SK-N-SH treated with all-trans-retinoic acid at 6 μM for 48 hours (cell line): ENCODE measurements at regions not wholly inside any gene's neighbourhood (a gene's known extent, or its start where the extent isn't known, plus 50 kb on each side); places are given as distances from the start of the nearest gene placed in this dataset.

Experiments used
- ARNTL ChIP-seq: fragments of 450-650 bp; formaldehyde crosslinking; IDR thresholded peaks from 2 replicates; pipeline ENCODE4 v1.5.0; 2020; ENCODE audit warnings: low read depth, mild to moderate bottlenecking, moderate library complexity, borderline replicate concordance
- CSDC2 ChIP-seq: fragments of 250-450 bp; sonication (Bioruptor Pico); IDR thresholded peaks from 2 replicates; pipeline ENCODE4 v1.5.0; 2020; ENCODE audit warnings: mild to moderate bottlenecking, moderate library complexity
- ISL1 ChIP-seq: fragments of 250-450 bp; sonication (Bioruptor Pico); IDR thresholded peaks from 2 replicates; pipeline ENCODE4 v2.1.2; 2022; ENCODE audit warnings: mild to moderate bottlenecking, moderate library complexity
- OSR1 ChIP-seq: fragments of 250-450 bp; sonication (Bioruptor Pico); IDR thresholded peaks from 2 replicates; pipeline ENCODE4 v1.8.0; 2022; ENCODE audit warnings: moderate library complexity, mild to moderate bottlenecking, inconsistent platforms
- PPARA ChIP-seq: fragments of 250-450 bp; sonication (Bioruptor Pico); IDR thresholded peaks from 2 replicates; pipeline ENCODE4 v1.5.0; 2020; ENCODE audit warnings: mild to moderate bottlenecking, borderline replicate concordance
- SNAI2 ChIP-seq: fragments of 250-450 bp; sonication (Bioruptor Pico); IDR thresholded peaks from 2 replicates; pipeline ENCODE4 v1.5.0; 2020; ENCODE audit warnings: mild to moderate bottlenecking, moderate library complexity
- TOX ChIP-seq: fragments of 250-450 bp; sonication (Bioruptor Pico); IDR thresholded peaks from 2 replicates; pipeline ENCODE4 v1.8.0; 2021; ENCODE audit warnings: mild to moderate bottlenecking, moderate library complexity, borderline replicate concordance
- ZC3H10 ChIP-seq: fragments of 250-450 bp; sonication (Bioruptor Pico); IDR thresholded peaks from 2 replicates; pipeline ENCODE4 v1.5.1; 2021; ENCODE audit warnings: mild to moderate bottlenecking, moderate library complexity
- ZFP3 ChIP-seq: fragments of 250-450 bp; sonication (Bioruptor Pico); IDR thresholded peaks from 2 replicates; pipeline ENCODE4 v1.5.0; 2020; ENCODE audit warnings: mild to moderate bottlenecking, moderate library complexity
- ZNF565 ChIP-seq: fragments of 450-650 bp; formaldehyde crosslinking; conservative IDR thresholded peaks from 2 replicates; pipeline ENCODE4 v1.5.0; 2020; ENCODE audit warnings: low read depth, mild to moderate bottlenecking, moderate library complexity
- ZNF70 ChIP-seq: fragments of 450-650 bp; formaldehyde crosslinking; IDR thresholded peaks from 2 replicates; pipeline ENCODE4 v1.5.0; 2020; ENCODE audit warnings: mild to moderate bottlenecking, moderate library complexity
- TF ChIP-seq, protein P1 (sequence below): fragments of 250-450 bp; sonication (Bioruptor Pico); IDR thresholded peaks from 2 replicates; pipeline ENCODE4 v1.5.1; 2020; ENCODE audit warnings: low read depth, mild to moderate bottlenecking, moderate library complexity

DNA sequence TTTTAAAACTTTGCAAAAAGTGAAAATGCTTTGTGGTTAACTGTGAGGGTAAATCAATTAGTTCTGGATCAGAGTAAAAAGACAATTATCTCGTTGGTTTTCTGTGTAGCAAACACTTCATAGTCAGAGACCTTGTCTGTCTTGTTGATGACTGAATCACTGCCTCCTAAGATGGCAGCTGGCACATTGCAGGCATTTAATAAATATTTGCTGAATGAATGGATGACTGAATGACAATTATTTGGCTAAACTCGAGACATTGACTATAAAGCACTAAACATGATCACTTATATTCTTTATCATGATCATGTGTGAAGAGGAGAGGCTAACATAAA is 96.2 kb downstream of the MAIP1 start:
- TF ChIP-seq, protein P1, sequence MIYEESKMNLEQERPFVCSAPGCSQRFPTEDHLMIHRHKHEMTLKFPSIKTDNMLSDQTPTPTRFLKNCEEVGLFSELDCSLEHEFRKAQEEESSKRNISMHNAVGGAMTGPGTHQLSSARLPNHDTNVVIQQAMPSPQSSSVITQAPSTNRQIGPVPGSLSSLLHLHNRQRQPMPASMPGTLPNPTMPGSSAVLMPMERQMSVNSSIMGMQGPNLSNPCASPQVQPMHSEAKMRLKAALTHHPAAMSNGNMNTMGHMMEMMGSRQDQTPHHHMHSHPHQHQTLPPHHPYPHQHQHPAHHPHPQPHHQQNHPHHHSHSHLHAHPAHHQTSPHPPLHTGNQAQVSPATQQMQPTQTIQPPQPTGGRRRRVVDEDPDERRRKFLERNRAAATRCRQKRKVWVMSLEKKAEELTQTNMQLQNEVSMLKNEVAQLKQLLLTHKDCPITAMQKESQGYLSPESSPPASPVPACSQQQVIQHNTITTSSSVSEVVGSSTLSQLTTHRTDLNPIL, result no peak
- TF ChIP-seq ZNF565 (CRISPR knock-in tag), result no peak
- TF ChIP-seq OSR1 (CRISPR knock-in tag), result no peak
- TF ChIP-seq ZFP3 (CRISPR knock-in tag), result no peak
- TF ChIP-seq CSDC2 (CRISPR knock-in tag), result no peak
- TF ChIP-seq ZNF70 (CRISPR knock-in tag), result no peak
- TF ChIP-seq PPARA, result no peak
- no peak for TF ChIP-seq ARNTL
- no peak for TF ChIP-seq ZC3H10 (CRISPR knock-in tag)
- no peak for TF ChIP-seq TOX (CRISPR knock-in tag)
- TF ChIP-seq ISL1 (CRISPR knock-in tag), result no peak
- TF ChIP-seq SNAI2, result no peak
